ENCODE measurements at regions not wholly inside any gene's neighbourhood (a gene's known extent, or its start where the extent isn't known, plus 50 kb on each side); places are given as distances from the start of the nearest gene placed in this dataset.
"Not testable (repeated sequence)": the region's sequence is repeated elsewhere in the genome, so short reads cannot be mapped to it uniquely, and the experiment has no call there.

- DNase-seq: no peak
Measured at GRCh38 chr6:81623106-81623759, 129.2 kb downstream of the TENT5A start.

- DNase-seq: no peak
Measured at GRCh38 chr6:81621816-81622395, 130.6 kb downstream of the TENT5A start.

- peak; percentile 94 for DNase-seq
Measured at GRCh38 chr6:81614292-81614691, 138.2 kb downstream of the TENT5A start.

GRCh38 chr6:81613606-81614005 is 138.9 kb downstream of the TENT5A start:
- peak; percentile 56 for DNase-seq

GRCh38 chr6:81612136-81612535 is 140.3 kb downstream of the TENT5A start:
- no peak for DNase-seq

- no peak for DNase-seq
Measured at GRCh38 chr6:81609736-81610135, 142.7 kb downstream of the TENT5A start.

GRCh38 chr6:81608776-81609175 is 143.7 kb downstream of the TENT5A start:
- DNase-seq: no peak

- DNase-seq: no peak
Measured at GRCh38 chr6:81606965-81607381, 145.5 kb downstream of the TENT5A start.

- DNase-seq: no peak
Measured at GRCh38 chr6:81605526-81605925, 147.0 kb downstream of the TENT5A start.

GRCh38 chr6:81601918-81602317 is 150.6 kb downstream of the TENT5A start:
- DNase-seq: no peak

GRCh38 chr6:81600488-81600887 is 152.0 kb downstream of the TENT5A start:
- DNase-seq: not testable (repeated sequence)

GRCh38 chr6:81594501-81594900 is 158.0 kb downstream of the TENT5A start:
- DNase-seq: no peak

- no peak for DNase-seq
Measured at GRCh38 chr6:81590314-81590691, 162.2 kb downstream of the TENT5A start.

- DNase-seq: peak; percentile 19
Measured at GRCh38 chr6:81589465-81590313, 162.8 kb downstream of the TENT5A start.

GRCh38 chr6:81585686-81586085 is 166.8 kb downstream of the TENT5A start:
- DNase-seq: not testable (repeated sequence)

GRCh38 chr6:81584156-81584555 is 168.3 kb downstream of the TENT5A start:
- not testable (repeated sequence) for DNase-seq

- no peak for DNase-seq
Measured at GRCh38 chr6:81575442-81575841, 177.0 kb downstream of the TENT5A start.

- no peak for DNase-seq
Measured at GRCh38 chr6:81572020-81572419, 180.5 kb downstream of the TENT5A start.

- no peak for DNase-seq
Measured at GRCh38 chr6:81570681-81571080, 181.8 kb downstream of the TENT5A start.

- DNase-seq: no peak
Measured at GRCh38 chr6:81568973-81569372, 183.5 kb downstream of the TENT5A start.

- DNase-seq: no peak
Measured at GRCh38 chr6:81565071-81565470, 187.4 kb downstream of the TENT5A start.

- DNase-seq: no peak
Measured at GRCh38 chr6:81564470-81565068, 187.9 kb downstream of the TENT5A start.

GRCh38 chr6:81562169-81562568 is 190.3 kb downstream of the TENT5A start:
- DNase-seq: peak; percentile 6

GRCh38 chr6:81561731-81562130 is 190.8 kb downstream of the TENT5A start:
- DNase-seq: no peak
